Endodermal cell (in vitro differentiated cells): ENCODE measurements at regions not wholly inside any gene's neighbourhood (a gene's known extent, or its start where the extent isn't known, plus 50 kb on each side); places are given as distances from the start of the nearest gene placed in this dataset.

ENCODE experiments used
- DNase-seq: peaks from one replicate; pipeline ENCODE4 v3.0.0-alpha.2; 2017
- H3K27ac ChIP-seq: 2 replicates; pipeline ENCODE4 v1.5.1; 2013; ENCODE audit warnings: mild to moderate bottlenecking, low read depth, low read length, moderate library complexity
- H3K27me3 ChIP-seq: 2 replicates; pipeline ENCODE4 v1.6.1; 2013; ENCODE audit warnings: mild to moderate bottlenecking, low read length, moderate library complexity; ENCODE audit not compliant: insufficient read depth, control insufficient read depth, poor library complexity, severe bottlenecking
- H3K36me3 ChIP-seq: 2 replicates; pipeline ENCODE4 v1.7.0; 2013; ENCODE audit warnings: mild to moderate bottlenecking, low read length, moderate library complexity; ENCODE audit not compliant: control insufficient read depth, insufficient read depth
- H3K4me1 ChIP-seq: one replicate; pipeline ENCODE4 v1.7.0; 2013; ENCODE audit warnings: low read length; ENCODE audit not compliant: control insufficient read depth, insufficient read depth
- H3K4me3 ChIP-seq: 2 replicates; pipeline ENCODE4 v1.5.1; 2013; ENCODE audit warnings: mild to moderate bottlenecking, low read length, moderate library complexity
- H3K9ac ChIP-seq: 2 replicates; pipeline ENCODE4 v1.6.1; 2013; ENCODE audit warnings: mild to moderate bottlenecking, low read length, moderate library complexity; ENCODE audit not compliant: poor library complexity, severe bottlenecking; ENCODE audit errors: extremely low read depth
- H3K9me3 ChIP-seq: 2 replicates; pipeline ENCODE4 v1.6.1; 2013; ENCODE audit warnings: mild to moderate bottlenecking, low read length, moderate library complexity; ENCODE audit not compliant: control insufficient read depth
- H3K27ac Mint-ChIP-seq: 2 replicates; pipeline ENCODE4 v1.8.0; 2020; ENCODE audit warnings: mixed read lengths
- H3K27me3 Mint-ChIP-seq: 2 replicates; pipeline ENCODE4 v1.8.0; 2021; ENCODE audit warnings: mild to moderate bottlenecking, mixed read lengths; ENCODE audit not compliant: insufficient read depth
- H3K36me3 Mint-ChIP-seq: 2 replicates; pipeline ENCODE4 v1.8.0; 2020; ENCODE audit warnings: low read depth, mixed read lengths
- H3K4me1 Mint-ChIP-seq: 2 replicates; pipeline ENCODE4 v1.8.0; 2020; ENCODE audit warnings: mixed read lengths
- H3K4me3 Mint-ChIP-seq: 2 replicates; pipeline ENCODE4 v1.8.0; 2020; ENCODE audit warnings: mild to moderate bottlenecking, moderate library complexity, mixed read lengths
- H3K9me3 Mint-ChIP-seq: 2 replicates; pipeline ENCODE4 v1.8.0; 2020; ENCODE audit warnings: mild to moderate bottlenecking, mixed read lengths
- WGBS, 2 experiments: methylation state at CpG; one replicate each; pipeline versions ENCODE4 v1.1.5 to v1.1.7; 2013; ENCODE audit warnings: missing lambda C conversion rate in 2 of 2, mixed read lengths in 1 of 2; ENCODE audit not compliant: insufficient coverage in 1 of 2, insufficient read length in 1 of 2; 5-methylcytosine and 5-hydroxymethylcytosine counted together
- TF ChIP-seq, protein P1 (sequence below): fragments of 200-600 bp; sonication (generic); conservative IDR thresholded peaks from 2 replicates; pipeline ENCODE4 v1.5.0; 2021; ENCODE audit warnings: antibody characterized with exemption, mild to moderate bottlenecking

DNA sequence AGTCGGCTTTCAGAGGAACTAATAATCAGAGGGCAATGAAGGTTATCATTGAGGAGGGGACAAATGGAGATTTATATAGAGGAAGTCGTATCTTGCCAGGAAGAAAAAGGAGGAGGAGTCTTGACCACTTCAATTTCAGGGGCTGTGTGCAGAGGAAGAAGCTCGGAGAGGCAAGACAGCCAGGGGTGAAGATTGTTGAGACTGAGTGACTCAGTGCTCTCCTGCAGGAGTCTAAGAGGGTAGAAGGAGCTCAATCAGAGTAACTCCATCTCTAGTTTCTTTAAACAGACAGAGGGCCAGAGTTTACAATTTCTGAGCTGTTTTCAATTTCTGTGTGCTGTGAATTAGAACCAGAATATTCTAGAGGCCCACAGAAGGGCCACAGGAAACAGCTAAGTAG, 439.3 kb upstream of the PRICKLE1 start:
- Mint-ChIP-seq H3K4me1 (no peaks in the 10 kb centered on the region), H3K27ac (no peak overlapping the region)
- WGBS, 2 experiments: 86 to 94% methylated on average over 2 to 3 of the region's 3 CpGs

DNA sequence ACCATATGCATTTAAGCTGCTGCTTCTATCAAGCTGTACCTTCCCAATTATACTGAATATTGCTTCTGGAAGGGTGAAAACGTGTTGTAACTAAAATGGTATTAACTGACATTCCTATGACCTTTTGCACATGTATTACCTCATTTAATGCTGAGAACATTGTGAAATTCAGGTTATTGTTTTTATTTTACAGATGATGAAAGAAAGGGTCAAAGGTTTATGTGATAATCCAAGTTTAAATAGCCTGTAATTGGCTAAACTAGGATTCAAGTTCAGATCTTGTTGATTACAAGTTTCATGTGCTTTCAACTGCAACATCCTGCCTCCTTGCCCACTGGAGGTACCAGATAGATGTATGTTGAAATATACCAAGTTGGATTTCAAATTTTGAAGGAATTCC, 433.3 kb upstream of the PRICKLE1 start:
- DNase-seq: no peak
- WGBS, 2 experiments: 78% methylated on average over 1 of the region's 1 CpG; no CpG with 5 or more reads in 1 of the 2 experiments
- Histone ChIP-seq H3K9ac (no peak overlapping the region), H3K27me3 (no peaks in the 10 kb centered on the region), H3K4me3 (no peak overlapping the region), H3K36me3 (no peaks in the 10 kb centered on the region), H3K4me1 (no peaks in the 10 kb centered on the region), H3K27ac (no peak overlapping the region), H3K9me3 (no peaks in the 10 kb centered on the region)
- no peaks in the 10 kb centered on the region for H3K4me1 Mint-ChIP-seq
- no peak overlapping the region for H3K4me3 Mint-ChIP-seq
- H3K36me3 Mint-ChIP-seq: no peaks in the 10 kb centered on the region
- TF ChIP-seq, protein P1, sequence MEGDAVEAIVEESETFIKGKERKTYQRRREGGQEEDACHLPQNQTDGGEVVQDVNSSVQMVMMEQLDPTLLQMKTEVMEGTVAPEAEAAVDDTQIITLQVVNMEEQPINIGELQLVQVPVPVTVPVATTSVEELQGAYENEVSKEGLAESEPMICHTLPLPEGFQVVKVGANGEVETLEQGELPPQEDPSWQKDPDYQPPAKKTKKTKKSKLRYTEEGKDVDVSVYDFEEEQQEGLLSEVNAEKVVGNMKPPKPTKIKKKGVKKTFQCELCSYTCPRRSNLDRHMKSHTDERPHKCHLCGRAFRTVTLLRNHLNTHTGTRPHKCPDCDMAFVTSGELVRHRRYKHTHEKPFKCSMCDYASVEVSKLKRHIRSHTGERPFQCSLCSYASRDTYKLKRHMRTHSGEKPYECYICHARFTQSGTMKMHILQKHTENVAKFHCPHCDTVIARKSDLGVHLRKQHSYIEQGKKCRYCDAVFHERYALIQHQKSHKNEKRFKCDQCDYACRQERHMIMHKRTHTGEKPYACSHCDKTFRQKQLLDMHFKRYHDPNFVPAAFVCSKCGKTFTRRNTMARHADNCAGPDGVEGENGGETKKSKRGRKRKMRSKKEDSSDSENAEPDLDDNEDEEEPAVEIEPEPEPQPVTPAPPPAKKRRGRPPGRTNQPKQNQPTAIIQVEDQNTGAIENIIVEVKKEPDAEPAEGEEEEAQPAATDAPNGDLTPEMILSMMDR: no peak
- H3K27me3 Mint-ChIP-seq: no peaks in the 10 kb centered on the region
- H3K27ac Mint-ChIP-seq: no peak overlapping the region
- H3K9me3 Mint-ChIP-seq: no peaks in the 10 kb centered on the region

More for the DNA sequence above, 439.3 kb upstream of the PRICKLE1 start:
- no peaks in the 10 kb centered on the region for H3K4me1 ChIP-seq
- H3K4me3 ChIP-seq: no peak overlapping the region
- H3K9ac ChIP-seq: no peak overlapping the region
- H3K36me3 Mint-ChIP-seq: no peaks in the 10 kb centered on the region
- DNase-seq: no peak
- H3K4me3 Mint-ChIP-seq: no peak overlapping the region
- H3K36me3 ChIP-seq: no peaks in the 10 kb centered on the region
- H3K27me3 Mint-ChIP-seq: no peaks in the 10 kb centered on the region
- H3K9me3 ChIP-seq: peaks cover 29% of the 10 kb centered on the region
- H3K27ac ChIP-seq: no peak overlapping the region
- H3K9me3 Mint-ChIP-seq: peaks cover 18% of the 10 kb centered on the region
- TF ChIP-seq, protein P1: no peak
- H3K27me3 ChIP-seq: no peaks in the 10 kb centered on the region

DNA sequence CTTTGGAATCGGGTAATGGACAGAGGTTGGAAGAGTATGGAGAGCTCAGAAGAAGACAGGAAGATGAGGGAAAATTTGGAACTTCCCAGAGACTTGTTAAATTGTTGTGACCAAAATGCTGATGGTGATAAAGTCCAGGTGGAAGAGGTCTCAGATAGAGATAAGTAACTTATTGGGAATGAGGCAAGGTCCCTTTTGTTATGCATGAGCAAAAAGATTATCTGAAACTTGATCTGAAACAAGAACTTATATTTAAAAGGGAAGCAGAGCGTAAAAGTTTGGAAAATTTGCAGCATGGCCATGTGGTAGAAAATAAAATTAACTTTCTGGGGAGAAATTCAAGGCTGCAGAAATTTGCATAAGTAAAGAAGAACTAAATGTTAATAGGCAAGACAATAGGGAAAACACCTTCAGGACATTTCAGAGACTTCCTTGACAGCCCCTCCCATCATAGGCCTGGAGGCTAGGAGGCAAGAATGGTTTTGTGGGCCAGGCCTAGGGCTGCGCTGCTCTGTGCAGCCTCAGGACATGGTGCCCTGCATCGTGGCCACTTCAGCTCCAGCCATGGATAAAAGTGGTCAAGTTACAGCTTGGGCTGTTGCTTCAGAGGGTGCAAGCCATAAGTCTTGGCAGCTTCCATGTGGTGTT, 425.7 kb upstream of the PRICKLE1 start:
- H3K27ac ChIP-seq: no peak overlapping the region

More for the DNA sequence above, 425.7 kb upstream of the PRICKLE1 start:
- Mint-ChIP-seq H3K4me1 (no peaks in the 10 kb centered on the region), H3K36me3 (peaks cover 14% of the 10 kb centered on the region), H3K27me3 (no peaks in the 10 kb centered on the region), H3K9me3 (peaks cover 22% of the 10 kb centered on the region), H3K27ac (no peak overlapping the region), H3K4me3 (no peak overlapping the region)
- no peaks in the 10 kb centered on the region for H3K36me3 ChIP-seq
- H3K9me3 ChIP-seq: peaks cover 33% of the 10 kb centered on the region
- no peak overlapping the region for H3K9ac ChIP-seq
- 94% methylated on average over 4 of the region's 4 CpGs for WGBS, 2 experiments
- H3K27me3 ChIP-seq: no peaks in the 10 kb centered on the region
- peak overlapping the region; percentile 25 for H3K4me3 ChIP-seq
- H3K4me1 ChIP-seq: no peaks in the 10 kb centered on the region
- no peak for DNase-seq
- TF ChIP-seq, protein P1: no peak
